NCI-H1092 (cell line): ENCODE measurements at regions not wholly inside any gene's neighbourhood (a gene's known extent, or its start where the extent isn't known, plus 50 kb on each side); places are given as distances from the start of the nearest gene placed in this dataset.
A peak's percentile ranks its signal among the peaks of the same experiment; 100 is the strongest.

Experiments
- DNase-seq: peaks from one replicate; lab custom pipeline; 2025; lab: John Stamatoyannopoulos, UW

- DNase-seq: no peak
Measured at GRCh38 chr1:82950606-82951200, 1048.2 kb downstream of the TTLL7 start.

- no peak for DNase-seq
Measured at GRCh38 chr1:82948386-82948785, 1050.5 kb downstream of the TTLL7 start.

GRCh38 chr1:82947278-82947677 lies 1051.7 kb downstream of the TTLL7 start:
- DNase-seq: no peak

- DNase-seq: no peak
Measured at GRCh38 chr1:82946096-82946605, 1052.8 kb downstream of the TTLL7 start.

- DNase-seq: no peak
Measured at GRCh38 chr1:82944822-82945221, 1054.1 kb downstream of the TTLL7 start.

GRCh38 chr1:82934074-82934473 lies 1064.9 kb downstream of the TTLL7 start:
- DNase-seq: peak; percentile 1

DNA sequence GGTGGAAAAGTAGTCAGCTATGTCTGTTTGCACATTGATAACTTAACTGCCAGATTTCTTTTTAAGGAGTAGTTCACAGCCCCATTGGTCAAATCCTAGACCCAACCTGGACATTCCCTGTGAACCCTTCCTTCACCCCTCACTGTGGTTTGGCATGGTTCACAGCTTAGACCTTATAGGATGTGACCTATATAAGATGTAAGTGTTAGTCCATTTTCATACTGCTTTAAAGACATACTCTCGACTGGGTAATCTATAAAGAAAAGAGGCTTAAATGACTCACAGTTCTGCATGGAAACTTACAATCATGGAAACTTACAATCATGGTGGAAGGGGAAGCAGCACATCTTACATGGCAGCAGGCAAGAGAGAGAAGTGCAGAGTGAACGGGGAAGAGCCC lies 1066.2 kb downstream of the TTLL7 start:
- no peak for DNase-seq

GRCh38 chr1:82932207-82932606 lies 1066.7 kb downstream of the TTLL7 start:
- no peak for DNase-seq

GRCh38 chr1:82931006-82931405 lies 1067.9 kb downstream of the TTLL7 start:
- no peak for DNase-seq

DNA sequence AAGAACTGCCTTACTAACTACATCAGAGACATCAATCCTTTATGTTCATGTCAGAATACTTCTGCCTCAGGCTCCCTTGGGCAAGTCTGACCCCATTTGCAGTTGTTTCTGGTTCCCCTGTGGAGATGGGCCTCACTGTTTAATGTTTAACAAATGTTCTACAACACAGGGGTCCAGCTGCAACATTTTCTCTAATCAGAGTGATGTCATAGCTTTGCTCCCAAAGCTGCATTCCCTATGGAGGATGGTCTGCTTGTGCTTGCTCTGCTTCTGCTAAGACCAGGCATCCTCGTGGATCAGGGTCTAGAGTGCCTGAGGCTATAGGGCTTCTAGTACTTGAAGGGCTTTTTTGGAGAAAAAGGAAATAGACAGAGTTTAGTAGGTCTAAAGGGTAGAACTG lies 1071.2 kb downstream of the TTLL7 start:
- no peak for DNase-seq

GRCh38 chr1:82924666-82925065 lies 1074.3 kb downstream of the TTLL7 start:
- DNase-seq: no peak

DNA sequence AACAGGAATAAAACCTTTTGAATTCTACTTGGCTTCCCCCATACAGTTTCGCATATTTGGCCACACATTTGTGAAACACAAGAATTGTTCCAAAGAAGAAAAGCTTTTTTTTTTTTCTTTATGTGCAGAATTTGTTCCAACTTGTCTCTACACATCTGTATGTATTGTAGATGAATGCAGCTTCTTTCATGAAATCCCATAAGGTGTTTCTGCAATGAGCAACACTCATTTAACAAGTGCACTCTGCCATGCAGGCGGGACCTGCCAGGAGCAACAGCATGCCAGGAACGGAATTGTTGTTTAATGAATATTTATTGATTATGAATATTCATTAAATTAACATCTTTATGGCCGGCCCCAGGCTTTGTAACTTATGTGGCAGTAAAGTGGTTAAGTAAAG lies 1075.0 kb downstream of the TTLL7 start:
- DNase-seq: no peak

DNA sequence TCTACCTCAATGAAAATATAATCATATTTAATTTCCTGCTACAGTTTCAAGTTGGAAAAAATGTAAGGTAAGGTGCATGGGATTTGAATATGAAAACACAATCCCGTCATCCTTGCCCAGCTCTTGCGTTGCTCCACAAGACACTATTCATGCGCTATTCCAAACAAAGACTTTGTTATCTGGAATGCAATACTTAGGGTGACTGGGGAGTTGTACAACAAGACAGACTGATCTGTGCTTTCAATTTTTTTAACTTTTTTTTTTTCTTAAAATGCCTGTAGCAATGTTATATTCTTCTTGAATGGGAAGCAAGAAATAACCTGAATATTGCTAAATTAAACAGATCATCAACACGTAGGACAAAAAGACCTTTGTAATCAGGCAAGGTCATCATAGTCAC lies 1077.2 kb downstream of the TTLL7 start:
- DNase-seq: no peak

GRCh38 chr1:82920418-82921248 lies 1078.3 kb downstream of the TTLL7 start:
- DNase-seq: no peak

DNA sequence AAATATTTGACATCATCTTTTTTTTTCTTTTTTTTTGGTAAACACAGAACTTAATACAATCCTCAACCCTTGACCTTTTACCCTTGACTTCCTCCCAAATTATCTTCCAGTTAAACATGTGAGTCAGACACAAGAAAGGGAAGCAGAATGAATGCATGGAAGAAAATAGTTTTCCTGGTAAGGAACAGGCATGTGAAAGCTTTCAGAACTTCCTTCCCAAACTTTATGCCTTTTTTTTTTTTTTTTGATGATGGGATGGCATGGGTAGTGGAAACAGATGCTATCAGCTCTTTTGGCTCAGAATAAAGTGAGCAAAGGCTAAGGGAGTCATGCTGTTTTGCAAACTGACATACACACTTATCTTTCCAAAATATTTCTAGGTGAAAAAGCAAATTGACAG lies 1079.1 kb downstream of the TTLL7 start:
- no peak for DNase-seq

- DNase-seq: no peak
Measured at GRCh38 chr1:82907313-82907712, 1091.6 kb downstream of the TTLL7 start.

DNA sequence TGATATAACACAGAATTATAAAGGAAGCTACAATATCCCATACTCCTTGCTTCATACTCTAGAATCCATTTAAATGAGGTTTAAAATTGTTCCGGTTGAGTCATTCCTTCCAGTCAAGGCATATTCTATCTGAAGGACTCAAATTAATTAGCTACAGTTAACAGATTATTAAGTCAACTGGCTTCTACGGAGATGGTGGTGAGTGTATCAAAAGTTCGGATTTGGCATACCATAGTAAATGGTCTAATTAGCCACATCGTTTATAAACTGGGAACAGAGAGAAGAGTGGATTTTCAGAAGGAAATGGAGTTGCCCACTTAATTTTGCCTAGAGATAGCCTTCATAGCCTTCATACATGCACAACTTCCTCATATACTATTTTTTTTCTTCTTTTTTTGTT lies 1095.3 kb downstream of the TTLL7 start:
- no peak for DNase-seq

- no peak for DNase-seq
Measured at GRCh38 chr1:82901561-82901960, 1097.4 kb downstream of the TTLL7 start.

DNA sequence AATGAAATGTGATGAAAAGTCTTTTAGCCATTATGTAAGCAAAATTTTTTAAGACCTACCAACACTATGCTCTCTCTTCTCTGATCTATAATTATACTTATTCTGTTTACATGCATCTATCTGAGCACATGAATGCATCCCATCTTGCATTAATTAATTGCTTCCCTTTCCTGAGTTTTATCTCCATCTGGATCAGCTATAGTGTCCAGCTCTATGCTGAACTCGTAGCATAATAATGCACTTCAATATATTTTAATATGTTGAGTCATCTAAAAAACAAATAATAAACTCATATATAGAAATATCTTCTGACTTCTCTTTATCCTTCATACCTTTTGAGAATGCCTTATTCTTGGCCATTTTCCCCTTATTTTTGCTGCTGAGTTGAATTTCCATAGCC lies 1097.8 kb downstream of the TTLL7 start:
- no peak for DNase-seq

DNA sequence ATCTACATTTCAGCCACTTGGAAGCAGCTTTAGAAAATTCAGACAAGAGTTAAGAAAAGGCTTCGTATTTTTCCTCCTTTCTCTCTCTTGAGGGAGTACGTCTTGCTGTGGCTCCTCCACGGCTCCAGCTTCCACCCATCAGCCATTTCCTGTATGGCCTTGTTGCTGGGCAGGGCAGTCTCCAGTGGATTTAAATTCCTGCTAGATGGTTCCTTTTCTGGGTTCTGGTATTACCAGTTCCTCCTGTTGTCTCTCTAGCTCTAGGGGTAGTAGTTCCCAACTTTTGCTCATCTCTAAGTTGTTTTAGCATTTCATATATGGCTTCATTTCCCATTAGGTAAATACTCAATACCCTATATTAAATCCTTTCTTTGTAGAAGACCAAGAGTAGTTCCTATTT lies 1098.3 kb downstream of the ADGRL2 start:
- DNase-seq: no peak

GRCh38 chr1:82897549-82897948 lies 1096.8 kb downstream of the ADGRL2 start:
- no peak for DNase-seq

DNA sequence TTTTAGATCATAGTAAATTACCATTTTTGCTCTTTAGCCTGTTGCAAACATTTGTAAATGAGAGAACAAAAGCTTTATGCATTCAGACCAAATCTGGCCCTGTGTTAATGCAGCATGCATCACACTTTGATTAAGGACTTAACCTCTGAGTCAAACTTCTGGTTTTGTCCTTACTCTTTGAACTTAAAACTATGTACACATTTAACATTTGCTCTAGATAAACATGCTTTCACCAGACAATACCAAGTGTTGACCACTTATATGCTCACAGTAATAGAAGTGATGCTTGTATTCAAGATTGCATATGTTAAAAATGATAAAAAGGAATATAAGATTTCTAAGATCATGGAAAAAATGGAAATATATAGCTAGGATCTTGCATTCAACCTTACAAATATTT lies 1095.3 kb downstream of the ADGRL2 start:
- DNase-seq: no peak

- DNase-seq: no peak
Measured at GRCh38 chr1:82894635-82895034, 1093.9 kb downstream of the ADGRL2 start.
